Mesendoderm (in vitro differentiated cells): ENCODE measurements at regions not wholly inside any gene's neighbourhood (a gene's known extent, or its start where the extent isn't known, plus 50 kb on each side); places are given as distances from the start of the nearest gene placed in this dataset.
A peak's percentile ranks its signal among the peaks of the same experiment; 100 is the strongest.

Source experiments
- DNase-seq: peaks from one replicate; pipeline ENCODE4 v3.0.0; 2013
- H2AK5ac ChIP-seq: 2 replicates; pipeline ENCODE4 v1.6.1; 2013; ENCODE audit warnings: low read length, inconsistent platforms
- H2BK120ac ChIP-seq: 2 replicates; pipeline ENCODE4 v1.6.1; 2013; ENCODE audit warnings: low read depth, mild to moderate bottlenecking, low read length, moderate library complexity, mixed read lengths
- H2BK15ac ChIP-seq: replicated peaks from 2 replicates; pipeline ENCODE4 v1.6.1; 2013; ENCODE audit warnings: low read depth, mild to moderate bottlenecking, moderate library complexity
- H2BK5ac ChIP-seq: 2 replicates; pipeline ENCODE4 v1.6.1; 2013; ENCODE audit warnings: low read length, inconsistent platforms
- H3K18ac ChIP-seq: 2 replicates; pipeline ENCODE4 v1.6.1; 2013; ENCODE audit warnings: mild to moderate bottlenecking, low read length, mixed read lengths
- H3K23ac ChIP-seq: one replicate; pipeline ENCODE4 v1.6.1; 2013; ENCODE audit warnings: low read length
- H3K27ac ChIP-seq: 2 replicates; pipeline ENCODE4 v1.5.1; 2013; ENCODE audit warnings: low read depth, mild to moderate bottlenecking, inconsistent platforms, low read length, moderate library complexity
- H3K27me3 ChIP-seq: 2 replicates; pipeline ENCODE4 v1.6.1; 2013; ENCODE audit warnings: low read length, control low read depth, mild to moderate bottlenecking, inconsistent platforms; ENCODE audit not compliant: insufficient read depth, poor library complexity
- H3K36me3 ChIP-seq: 2 replicates; pipeline ENCODE4 v1.6.1; 2013; ENCODE audit warnings: low read length, inconsistent platforms; ENCODE audit not compliant: control insufficient read depth, insufficient read depth
- H3K4ac ChIP-seq: one replicate; pipeline ENCODE4 v1.6.1; 2013; ENCODE audit warnings: low read depth, mild to moderate bottlenecking, low read length, moderate library complexity
- H3K4me1 ChIP-seq: 2 replicates; pipeline ENCODE4 v1.6.1; 2013; ENCODE audit warnings: low read depth, low read length, inconsistent platforms; ENCODE audit not compliant: control insufficient read depth
- H3K4me2 ChIP-seq: 2 replicates; pipeline ENCODE4 v1.6.1; 2013; ENCODE audit warnings: low read length
- H3K4me3 ChIP-seq: 2 replicates; pipeline ENCODE4 v1.5.1; 2013; ENCODE audit warnings: mild to moderate bottlenecking, low read length
- H3K56ac ChIP-seq: one replicate; pipeline ENCODE4 v1.6.1; 2013; ENCODE audit warnings: low read length
- H3K79me1 ChIP-seq: 2 replicates; pipeline ENCODE4 v1.6.1; 2013; ENCODE audit warnings: low read length, inconsistent platforms
- H3K79me2 ChIP-seq: 2 replicates; pipeline ENCODE4 v1.6.1; 2013; ENCODE audit warnings: mild to moderate bottlenecking, low read length; ENCODE audit not compliant: control insufficient read depth, insufficient read depth
- H3K9ac ChIP-seq: 2 replicates; pipeline ENCODE4 v1.6.1; 2013; ENCODE audit warnings: low read length, inconsistent platforms
- H4K5ac ChIP-seq: one replicate; pipeline ENCODE4 v1.6.1; 2013; ENCODE audit warnings: low read length
- H4K8ac ChIP-seq: one replicate; pipeline ENCODE4 v1.6.1; 2013; ENCODE audit warnings: low read depth, mild to moderate bottlenecking, control low read depth, low read length, moderate library complexity
- WGBS: extraction: QIAGEN DNeasy Blood & Tissue Kit; methylation state at CpG from one replicate; pipeline ENCODE4 v1.1.7; 2013; ENCODE audit warnings: low lambda C conversion rate, missing lambda C conversion rate; ENCODE audit not compliant: insufficient coverage; ENCODE audit errors: extremely low coverage; 5-methylcytosine and 5-hydroxymethylcytosine counted together

- Histone ChIP-seq H4K8ac (no peak overlapping the region), H3K4me3 (no peak overlapping the region), H3K79me1 (no peaks in the 10 kb centered on the region), H3K36me3 (no peaks in the 10 kb centered on the region), H4K5ac (no peak overlapping the region), H2BK5ac (no peak overlapping the region), H2BK120ac (no peak overlapping the region), H3K56ac (no peak overlapping the region), H3K4ac (no peak overlapping the region), H3K27me3 (no peaks in the 10 kb centered on the region), H2AK5ac (no peak overlapping the region), H3K4me2 (no peak overlapping the region), H3K4me1 (peaks cover 6% of the 10 kb centered on the region), H3K79me2 (no peaks in the 10 kb centered on the region), H2BK15ac (no peak overlapping the region), H3K27ac (no peak overlapping the region), H3K23ac (no peak overlapping the region), H3K9ac (no peak overlapping the region), H3K18ac (no peak overlapping the region)
- WGBS: no CpG with 5 or more reads among the region's 5 CpGs
- no peak for DNase-seq
Observed at GRCh38 chr2:47262657-47263056, 86.3 kb upstream of the CALM2 start.

- H3K4me2 ChIP-seq: no peak overlapping the region
- H3K4me3 ChIP-seq: no peak overlapping the region
- no peak overlapping the region for H4K8ac ChIP-seq
- H2BK120ac ChIP-seq: no peak overlapping the region
- H4K5ac ChIP-seq: no peak overlapping the region
- no peak overlapping the region for H2AK5ac ChIP-seq
- no peak overlapping the region for H3K18ac ChIP-seq
- no peak for DNase-seq
- H2BK15ac ChIP-seq: no peak overlapping the region
- no peak overlapping the region for H3K27ac ChIP-seq
- no peaks in the 10 kb centered on the region for H3K27me3 ChIP-seq
- H3K56ac ChIP-seq: no peak overlapping the region
- WGBS: no CpG with 5 or more reads among the region's 3 CpGs
- no peak overlapping the region for H2BK5ac ChIP-seq
- H3K4ac ChIP-seq: no peak overlapping the region
- H3K36me3 ChIP-seq: no peaks in the 10 kb centered on the region
- no peak overlapping the region for H3K9ac ChIP-seq
- no peaks in the 10 kb centered on the region for H3K79me2 ChIP-seq
- no peak overlapping the region for H3K23ac ChIP-seq
- H3K79me1 ChIP-seq: no peaks in the 10 kb centered on the region
- peaks cover 11% of the 10 kb centered on the region for H3K4me1 ChIP-seq
Observed at GRCh38 chr2:47260971-47261370, 84.7 kb upstream of the CALM2 start.

GRCh38 chr2:47259829-47260228 is 83.5 kb upstream of the CALM2 start:
- H3K4me1 ChIP-seq: peaks cover 4% of the 10 kb centered on the region
- H3K18ac ChIP-seq: no peak overlapping the region
- H3K27ac ChIP-seq: no peak overlapping the region
- no peak overlapping the region for H3K4ac ChIP-seq
- no peaks in the 10 kb centered on the region for H3K36me3 ChIP-seq
- H3K56ac ChIP-seq: no peak overlapping the region
- no peak overlapping the region for H3K4me3 ChIP-seq
- no peaks in the 10 kb centered on the region for H3K79me1 ChIP-seq
- WGBS: no CpG with 5 or more reads among the region's 3 CpGs
- no peak overlapping the region for H2AK5ac ChIP-seq
- no peak overlapping the region for H3K9ac ChIP-seq
- no peak overlapping the region for H2BK15ac ChIP-seq
- no peak overlapping the region for H4K8ac ChIP-seq
- no peak overlapping the region for H3K4me2 ChIP-seq
- no peak overlapping the region for H2BK5ac ChIP-seq
- H4K5ac ChIP-seq: no peak overlapping the region
- DNase-seq: no peak
- H3K27me3 ChIP-seq: no peaks in the 10 kb centered on the region
- H3K79me2 ChIP-seq: no peaks in the 10 kb centered on the region
- H2BK120ac ChIP-seq: no peak overlapping the region
- no peak overlapping the region for H3K23ac ChIP-seq

- Histone ChIP-seq H3K9ac (no peak overlapping the region), H3K4me3 (no peak overlapping the region), H3K79me1 (no peaks in the 10 kb centered on the region), H3K36me3 (no peaks in the 10 kb centered on the region), H3K18ac (no peak overlapping the region), H3K27ac (no peak overlapping the region), H4K5ac (no peak overlapping the region), H3K23ac (no peak overlapping the region), H3K79me2 (no peaks in the 10 kb centered on the region), H2BK5ac (no peak overlapping the region), H2BK120ac (no peak overlapping the region), H3K4me1 (peaks cover 4% of the 10 kb centered on the region), H3K27me3 (no peaks in the 10 kb centered on the region), H4K8ac (no peak overlapping the region), H2AK5ac (no peak overlapping the region), H3K56ac (no peak overlapping the region), H3K4me2 (no peak overlapping the region), H3K4ac (no peak overlapping the region), H2BK15ac (no peak overlapping the region)
- DNase-seq: no peak
- no CpG with 5 or more reads among the region's 2 CpGs for WGBS
Observed at GRCh38 chr2:47257946-47258348, 81.6 kb upstream of the CALM2 start.

- H3K79me2 ChIP-seq: no peaks in the 10 kb centered on the region
- H3K27me3 ChIP-seq: no peaks in the 10 kb centered on the region
- no peak overlapping the region for H3K27ac ChIP-seq
- H4K5ac ChIP-seq: no peak overlapping the region
- H3K23ac ChIP-seq: no peak overlapping the region
- H3K36me3 ChIP-seq: no peaks in the 10 kb centered on the region
- peak overlapping the region; percentile 62 for H3K56ac ChIP-seq
- H3K4me1 ChIP-seq: peaks cover 4% of the 10 kb centered on the region
- H3K4me2 ChIP-seq: no peak overlapping the region
- H3K79me1 ChIP-seq: no peaks in the 10 kb centered on the region
- no peak overlapping the region for H3K4ac ChIP-seq
- WGBS: no CpG with 5 or more reads among the region's 9 CpGs
- peak overlapping the region; percentile 10 for H3K9ac ChIP-seq
- no peak overlapping the region for H4K8ac ChIP-seq
- no peak overlapping the region for H2BK15ac ChIP-seq
- no peak overlapping the region for H3K4me3 ChIP-seq
- H3K18ac ChIP-seq: no peak overlapping the region
- H2AK5ac ChIP-seq: no peak overlapping the region
- DNase-seq: no peak
- no peak overlapping the region for H2BK120ac ChIP-seq
- peak overlapping the region; percentile 17 for H2BK5ac ChIP-seq
Observed at GRCh38 chr2:47256416-47257087, 80.2 kb upstream of the CALM2 start.

GRCh38 chr2:47255794-47256193 is 79.5 kb upstream of the CALM2 start:
- H3K4ac ChIP-seq: no peak overlapping the region
- no peak overlapping the region for H3K27ac ChIP-seq
- no peak overlapping the region for H3K56ac ChIP-seq
- H4K8ac ChIP-seq: no peak overlapping the region
- no peak overlapping the region for H3K4me2 ChIP-seq
- no peaks in the 10 kb centered on the region for H3K36me3 ChIP-seq
- peaks cover 4% of the 10 kb centered on the region for H3K4me1 ChIP-seq
- DNase-seq: no peak
- H3K18ac ChIP-seq: no peak overlapping the region
- H3K4me3 ChIP-seq: no peak overlapping the region
- no peak overlapping the region for H2BK120ac ChIP-seq
- no peak overlapping the region for H2AK5ac ChIP-seq
- H3K79me2 ChIP-seq: no peaks in the 10 kb centered on the region
- H3K23ac ChIP-seq: no peak overlapping the region
- WGBS: no CpG with 5 or more reads among the region's 4 CpGs
- no peak overlapping the region for H3K9ac ChIP-seq
- H2BK5ac ChIP-seq: no peak overlapping the region
- no peaks in the 10 kb centered on the region for H3K79me1 ChIP-seq
- H4K5ac ChIP-seq: no peak overlapping the region
- no peak overlapping the region for H2BK15ac ChIP-seq
- H3K27me3 ChIP-seq: no peaks in the 10 kb centered on the region
